ENCODE measurements at regions not wholly inside any gene's neighbourhood (a gene's known extent, or its start where the extent isn't known, plus 50 kb on each side); places are given as distances from the start of the nearest gene placed in this dataset.

DNA sequence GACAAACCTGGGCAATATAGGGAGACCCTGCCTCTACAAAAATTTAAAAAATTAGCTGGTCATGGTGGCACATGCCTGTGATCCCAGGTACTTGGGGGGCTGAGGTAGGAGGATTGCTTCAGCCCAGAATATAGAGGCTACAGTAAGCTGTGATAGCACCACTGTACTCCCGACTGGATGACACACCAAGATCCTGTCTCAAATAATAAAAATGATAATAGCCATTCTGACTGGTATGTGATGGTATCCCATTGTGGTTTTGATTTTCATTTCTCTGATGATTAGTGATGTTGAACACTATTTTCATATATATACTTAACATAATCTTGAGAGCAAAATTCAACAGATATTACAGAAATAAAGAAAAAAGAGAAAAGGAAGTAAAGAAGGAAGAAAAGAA is 1491.0 kb upstream of the PIK3C3 start:
- no peak overlapping the region for H3K27ac ChIP-seq (ENCODE audit: low read depth, low read length)
- TF ChIP-seq, protein P1, sequence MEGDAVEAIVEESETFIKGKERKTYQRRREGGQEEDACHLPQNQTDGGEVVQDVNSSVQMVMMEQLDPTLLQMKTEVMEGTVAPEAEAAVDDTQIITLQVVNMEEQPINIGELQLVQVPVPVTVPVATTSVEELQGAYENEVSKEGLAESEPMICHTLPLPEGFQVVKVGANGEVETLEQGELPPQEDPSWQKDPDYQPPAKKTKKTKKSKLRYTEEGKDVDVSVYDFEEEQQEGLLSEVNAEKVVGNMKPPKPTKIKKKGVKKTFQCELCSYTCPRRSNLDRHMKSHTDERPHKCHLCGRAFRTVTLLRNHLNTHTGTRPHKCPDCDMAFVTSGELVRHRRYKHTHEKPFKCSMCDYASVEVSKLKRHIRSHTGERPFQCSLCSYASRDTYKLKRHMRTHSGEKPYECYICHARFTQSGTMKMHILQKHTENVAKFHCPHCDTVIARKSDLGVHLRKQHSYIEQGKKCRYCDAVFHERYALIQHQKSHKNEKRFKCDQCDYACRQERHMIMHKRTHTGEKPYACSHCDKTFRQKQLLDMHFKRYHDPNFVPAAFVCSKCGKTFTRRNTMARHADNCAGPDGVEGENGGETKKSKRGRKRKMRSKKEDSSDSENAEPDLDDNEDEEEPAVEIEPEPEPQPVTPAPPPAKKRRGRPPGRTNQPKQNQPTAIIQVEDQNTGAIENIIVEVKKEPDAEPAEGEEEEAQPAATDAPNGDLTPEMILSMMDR (conservative IDR thresholded peaks at IDR 0.05), result no peak
- Mint-ChIP-seq H3K4me1 (no peaks in the 10 kb centered on the region), H3K4me3 (no peak overlapping the region), H3K27me3 (ENCODE audit: insufficient read depth) (no peaks in the 10 kb centered on the region), H3K36me3 (ENCODE audit: low read depth) (no peaks in the 10 kb centered on the region), H3K27ac (no peak overlapping the region), H3K9me3 (peaks cover 5% of the 10 kb centered on the region)
- no peak overlapping the region for H3K9ac ChIP-seq (ENCODE audit: extremely low read depth, low read length, poor library complexity, severe bottlenecking)
- no CpG with 5 or more reads among the region's 1 CpG for WGBS, 2 experiments (ENCODE audit: insufficient coverage in 1 of 2, insufficient read length in 1 of 2)
- no peak for DNase-seq
- H3K36me3 ChIP-seq (ENCODE audit: control insufficient read depth, insufficient read depth, low read length), result no peaks in the 10 kb centered on the region
- no peaks in the 10 kb centered on the region for H3K9me3 ChIP-seq (ENCODE audit: control insufficient read depth, low read length)
- H3K4me1 ChIP-seq (ENCODE audit: control insufficient read depth, insufficient read depth, low read length), result no peaks in the 10 kb centered on the region
- no peak overlapping the region for H3K4me3 ChIP-seq (ENCODE audit: low read length)
- H3K27me3 ChIP-seq (ENCODE audit: control insufficient read depth, insufficient read depth, low read length, poor library complexity, severe bottlenecking), result no peaks in the 10 kb centered on the region

DNA sequence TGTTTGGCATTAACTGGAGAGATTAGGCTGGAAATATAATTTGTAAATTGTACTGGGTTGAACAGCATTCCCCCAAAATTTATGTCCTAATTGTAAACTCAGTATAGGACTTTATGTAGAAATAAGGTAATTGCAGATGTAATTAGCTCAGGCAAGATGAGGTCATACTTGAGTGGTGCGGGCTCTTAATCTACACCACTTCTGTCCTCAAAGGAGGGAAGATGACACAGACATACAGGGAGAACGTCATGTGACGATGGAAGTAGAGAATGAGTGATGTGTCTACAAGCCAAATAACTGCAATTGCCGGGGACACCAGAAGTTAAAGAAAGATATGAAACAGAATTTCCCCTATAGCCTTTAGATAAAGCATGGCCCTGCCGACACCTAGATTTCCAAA is 1501.1 kb upstream of the PIK3C3 start:
- Histone ChIP-seq H3K36me3 (ENCODE audit: control insufficient read depth, insufficient read depth, low read length) (no peaks in the 10 kb centered on the region), H3K9ac (ENCODE audit: extremely low read depth, low read length, poor library complexity, severe bottlenecking) (no peak overlapping the region), H3K27me3 (ENCODE audit: control insufficient read depth, insufficient read depth, low read length, poor library complexity, severe bottlenecking) (no peaks in the 10 kb centered on the region), H3K4me1 (ENCODE audit: control insufficient read depth, insufficient read depth, low read length) (no peaks in the 10 kb centered on the region), H3K9me3 (ENCODE audit: control insufficient read depth, low read length) (no peaks in the 10 kb centered on the region), H3K27ac (ENCODE audit: low read depth, low read length) (no peak overlapping the region), H3K4me3 (ENCODE audit: low read length) (no peak overlapping the region)
- 86 to 100% methylated on average over 2 to 5 of the region's 5 CpGs for WGBS, 2 experiments (ENCODE audit: insufficient coverage in 1 of 2, insufficient read length in 1 of 2)
- DNase-seq, result no peak
- no peak overlapping the region for H3K4me3 Mint-ChIP-seq
- TF ChIP-seq, protein P1 (conservative IDR thresholded peaks at IDR 0.05), result no peak
- H3K4me1 Mint-ChIP-seq, result peaks cover 4% of the 10 kb centered on the region
- no peaks in the 10 kb centered on the region for H3K9me3 Mint-ChIP-seq
- no peak overlapping the region for H3K27ac Mint-ChIP-seq
- H3K27me3 Mint-ChIP-seq (ENCODE audit: insufficient read depth), result no peaks in the 10 kb centered on the region
- no peaks in the 10 kb centered on the region for H3K36me3 Mint-ChIP-seq (ENCODE audit: low read depth)

DNA sequence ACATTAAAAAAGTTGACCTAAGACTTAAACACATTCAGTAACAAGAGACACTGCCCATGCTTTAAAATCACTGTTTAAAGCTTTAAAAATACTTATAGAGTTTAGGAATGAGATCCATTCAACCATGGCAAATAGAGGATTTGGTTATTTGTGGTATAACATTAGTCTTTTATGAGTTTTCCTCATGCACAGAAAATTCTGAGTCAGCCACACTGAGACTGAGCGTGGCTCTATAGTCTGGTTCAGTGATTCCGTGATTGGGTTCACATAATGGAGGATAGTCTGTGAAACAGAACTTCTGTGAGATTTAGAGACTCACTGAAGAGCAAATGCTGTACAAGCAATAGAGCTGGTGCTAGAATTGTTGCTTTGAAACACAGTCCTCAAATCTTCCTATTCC is 1502.4 kb upstream of the PIK3C3 start:
- H3K4me3 ChIP-seq (ENCODE audit: low read length), result no peak overlapping the region
- H3K27me3 ChIP-seq (ENCODE audit: control insufficient read depth, insufficient read depth, low read length, poor library complexity, severe bottlenecking), result no peaks in the 10 kb centered on the region
- no peak overlapping the region for H3K27ac ChIP-seq (ENCODE audit: low read depth, low read length)
- H3K9me3 Mint-ChIP-seq, result no peaks in the 10 kb centered on the region
- no peaks in the 10 kb centered on the region for H3K4me1 ChIP-seq (ENCODE audit: control insufficient read depth, insufficient read depth, low read length)
- H3K9ac ChIP-seq (ENCODE audit: extremely low read depth, low read length, poor library complexity, severe bottlenecking), result no peak overlapping the region
- H3K4me3 Mint-ChIP-seq, result no peak overlapping the region
- 96 to 100% methylated on average over 2 of the region's 2 CpGs for WGBS, 2 experiments (ENCODE audit: insufficient coverage in 1 of 2, insufficient read length in 1 of 2)
- TF ChIP-seq, protein P1 (conservative IDR thresholded peaks at IDR 0.05), result no peak
- no peaks in the 10 kb centered on the region for H3K36me3 ChIP-seq (ENCODE audit: control insufficient read depth, insufficient read depth, low read length)
- H3K27me3 Mint-ChIP-seq (ENCODE audit: insufficient read depth), result no peaks in the 10 kb centered on the region
- no peak overlapping the region for H3K27ac Mint-ChIP-seq
- H3K36me3 Mint-ChIP-seq (ENCODE audit: low read depth), result no peaks in the 10 kb centered on the region
- no peak for DNase-seq
- no peaks in the 10 kb centered on the region for H3K9me3 ChIP-seq (ENCODE audit: control insufficient read depth, low read length)
- H3K4me1 Mint-ChIP-seq, result peaks cover 4% of the 10 kb centered on the region

Data from endodermal cell (in vitro differentiated cells).